Vagina (tissue), 2 donors: ENCODE measurements at regions not wholly inside any gene's neighbourhood (a gene's known extent, or its start where the extent isn't known, plus 50 kb on each side); places are given as distances from the start of the nearest gene placed in this dataset.

Experiments used
- CTCF ChIP-seq, 3 experiments: fragments of 450-650 bp in 2 of 3; fragments of 200-600 bp in 1 of 3; sonication (generic) in 1 of 3; IDR thresholded peaks; one replicate each; pipeline ENCODE4 v1.5.1; 2017 to 2019; ENCODE audit warnings: antibody characterized with exemption in 3 of 3, mild to moderate bottlenecking in 2 of 3, moderate library complexity in 2 of 3
- POLR2A ChIP-seq, 2 donors: fragments of 450-650 bp; IDR thresholded peaks; one replicate each; pipeline ENCODE4 v1.6.1; 2017; ENCODE audit warnings: antibody characterized with exemption in 2 of 2, mild to moderate bottlenecking in 2 of 2, moderate library complexity in 2 of 2

GRCh38 chr3:159907828-159908227 is 80.8 kb upstream of the IL12A start:
- TF ChIP-seq POLR2A (IDR thresholded peaks at IDR 0.05) (no peak), CTCF (IDR thresholded peaks at IDR 0.05) (no peak)
